SK-N-SH treated with all-trans-retinoic acid at 6 μM for 48 hours (cell line): ENCODE measurements at regions not wholly inside any gene's neighbourhood (a gene's known extent, or its start where the extent isn't known, plus 50 kb on each side); places are given as distances from the start of the nearest gene placed in this dataset.

Experiments
- ATAC-seq: fragments of 200-7000 bp; cut with Tn5 transposase; 3 replicates; pipeline ENCODE4 v1.9.1; 2020; ENCODE audit warnings: mild to moderate bottlenecking, moderate library complexity
- ARNTL ChIP-seq: fragments of 450-650 bp; formaldehyde crosslinking; IDR thresholded peaks from 2 replicates; pipeline ENCODE4 v1.5.0; 2020; ENCODE audit warnings: low read depth, mild to moderate bottlenecking, moderate library complexity, borderline replicate concordance
- BACH2 ChIP-seq: fragments of 250-450 bp; sonication (Bioruptor Pico); IDR thresholded peaks from 2 replicates; pipeline ENCODE4 v1.9.0; 2021; ENCODE audit warnings: mild to moderate bottlenecking, borderline replicate concordance
- ESRRG ChIP-seq: fragments of 250-450 bp; sonication (Bioruptor Pico); IDR thresholded peaks from 2 replicates; pipeline ENCODE4 v1.6.1; 2021; ENCODE audit warnings: mild to moderate bottlenecking
- PATZ1 ChIP-seq: fragments of 250-450 bp; sonication (Bioruptor Pico); IDR thresholded peaks from 2 replicates; pipeline ENCODE4 v1.8.0; 2020; ENCODE audit warnings: mild to moderate bottlenecking, moderate library complexity, borderline replicate concordance
- PPARA ChIP-seq: fragments of 250-450 bp; sonication (Bioruptor Pico); IDR thresholded peaks from 2 replicates; pipeline ENCODE4 v1.5.0; 2020; ENCODE audit warnings: mild to moderate bottlenecking, borderline replicate concordance
- RARB ChIP-seq: fragments of 250-450 bp; sonication (Bioruptor Pico); IDR thresholded peaks from 2 replicates; pipeline ENCODE4 v1.8.0; 2021; ENCODE audit warnings: mild to moderate bottlenecking, moderate library complexity
- TCF4 ChIP-seq: fragments of 250-450 bp; sonication (Bioruptor Pico); IDR thresholded peaks from 2 replicates; pipeline ENCODE4 v1.8.0; 2021; ENCODE audit warnings: mild to moderate bottlenecking, moderate library complexity, borderline replicate concordance
- TOX ChIP-seq: fragments of 250-450 bp; sonication (Bioruptor Pico); IDR thresholded peaks from 2 replicates; pipeline ENCODE4 v1.8.0; 2021; ENCODE audit warnings: mild to moderate bottlenecking, moderate library complexity, borderline replicate concordance
- ZC3H10 ChIP-seq: fragments of 250-450 bp; sonication (Bioruptor Pico); IDR thresholded peaks from 2 replicates; pipeline ENCODE4 v1.5.1; 2021; ENCODE audit warnings: mild to moderate bottlenecking, moderate library complexity
- ZFP3 ChIP-seq: fragments of 250-450 bp; sonication (Bioruptor Pico); IDR thresholded peaks from 2 replicates; pipeline ENCODE4 v1.5.0; 2020; ENCODE audit warnings: mild to moderate bottlenecking, moderate library complexity
- ZFP30 ChIP-seq: fragments of 450-650 bp; formaldehyde crosslinking; IDR thresholded peaks from 2 replicates; pipeline ENCODE4 v1.5.0; 2022; ENCODE audit warnings: mild to moderate bottlenecking, moderate library complexity
- ZNF565 ChIP-seq: fragments of 450-650 bp; formaldehyde crosslinking; conservative IDR thresholded peaks from 2 replicates; pipeline ENCODE4 v1.5.0; 2020; ENCODE audit warnings: low read depth, mild to moderate bottlenecking, moderate library complexity
- ZNF70 ChIP-seq: fragments of 450-650 bp; formaldehyde crosslinking; IDR thresholded peaks from 2 replicates; pipeline ENCODE4 v1.5.0; 2020; ENCODE audit warnings: mild to moderate bottlenecking, moderate library complexity
- ZNF8 ChIP-seq: fragments of 450-650 bp; formaldehyde crosslinking; IDR thresholded peaks from 2 replicates; pipeline ENCODE4 v1.5.0; 2020; ENCODE audit warnings: mild to moderate bottlenecking, moderate library complexity
- TF ChIP-seq, protein P1 (sequence below): fragments of 250-450 bp; sonication (Bioruptor Pico); IDR thresholded peaks from 2 replicates; pipeline ENCODE4 v1.5.0; 2020; ENCODE audit warnings: mild to moderate bottlenecking, moderate library complexity
- TF ChIP-seq, protein P2 (sequence below): fragments of 250-450 bp; sonication (Bioruptor Pico); IDR thresholded peaks from 2 replicates; pipeline ENCODE4 v1.8.0; 2021; ENCODE audit warnings: low read depth, mild to moderate bottlenecking, moderate library complexity, borderline replicate concordance

DNA sequence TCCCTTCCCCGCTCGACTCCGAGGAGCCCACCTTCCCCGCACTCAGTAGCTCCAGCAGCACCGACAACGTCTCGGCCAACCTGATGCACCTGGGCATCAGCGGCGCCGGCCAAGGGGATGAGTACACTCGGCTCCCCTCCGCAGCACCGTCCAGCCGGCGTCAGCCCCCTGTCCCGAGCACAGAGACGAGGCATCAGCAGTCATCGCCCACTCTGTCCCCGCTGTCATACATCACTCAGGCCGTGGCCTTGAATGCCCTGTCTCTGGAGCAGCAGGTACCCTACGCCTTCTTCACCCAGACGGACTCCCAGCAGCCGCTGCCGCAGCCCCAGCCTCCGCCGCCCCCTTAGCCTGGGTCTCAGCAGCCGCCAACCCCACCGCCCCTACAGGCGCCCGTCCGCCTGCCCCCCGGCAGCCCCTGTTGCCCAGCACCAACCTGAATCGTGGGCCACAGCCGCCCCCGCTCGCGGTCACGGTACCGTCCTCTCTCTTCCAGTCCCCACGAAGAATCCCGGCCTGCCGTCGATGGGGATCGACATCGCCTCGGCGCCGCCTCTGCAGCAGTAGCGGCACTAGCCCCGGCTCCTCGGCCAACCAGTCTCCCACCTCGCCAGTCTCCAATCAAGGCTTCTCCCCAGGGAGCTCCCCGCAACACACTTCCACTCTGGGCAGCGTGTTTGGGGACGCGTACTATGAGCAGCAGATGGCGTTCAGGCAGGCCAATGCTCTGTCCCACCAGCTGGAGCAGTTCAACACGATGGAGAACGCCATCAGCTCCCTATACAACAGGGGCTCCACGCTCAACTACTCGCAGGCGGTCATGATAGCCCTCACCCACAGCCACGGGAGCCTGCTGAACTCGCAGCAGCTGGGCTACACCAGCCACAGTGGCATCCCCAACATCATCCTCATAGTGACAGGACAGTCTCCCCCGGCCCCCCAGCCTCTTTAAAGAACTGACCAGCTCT lies 1195.9 kb upstream of the CHAC2 start (continued):
- TF ChIP-seq, protein P1, sequence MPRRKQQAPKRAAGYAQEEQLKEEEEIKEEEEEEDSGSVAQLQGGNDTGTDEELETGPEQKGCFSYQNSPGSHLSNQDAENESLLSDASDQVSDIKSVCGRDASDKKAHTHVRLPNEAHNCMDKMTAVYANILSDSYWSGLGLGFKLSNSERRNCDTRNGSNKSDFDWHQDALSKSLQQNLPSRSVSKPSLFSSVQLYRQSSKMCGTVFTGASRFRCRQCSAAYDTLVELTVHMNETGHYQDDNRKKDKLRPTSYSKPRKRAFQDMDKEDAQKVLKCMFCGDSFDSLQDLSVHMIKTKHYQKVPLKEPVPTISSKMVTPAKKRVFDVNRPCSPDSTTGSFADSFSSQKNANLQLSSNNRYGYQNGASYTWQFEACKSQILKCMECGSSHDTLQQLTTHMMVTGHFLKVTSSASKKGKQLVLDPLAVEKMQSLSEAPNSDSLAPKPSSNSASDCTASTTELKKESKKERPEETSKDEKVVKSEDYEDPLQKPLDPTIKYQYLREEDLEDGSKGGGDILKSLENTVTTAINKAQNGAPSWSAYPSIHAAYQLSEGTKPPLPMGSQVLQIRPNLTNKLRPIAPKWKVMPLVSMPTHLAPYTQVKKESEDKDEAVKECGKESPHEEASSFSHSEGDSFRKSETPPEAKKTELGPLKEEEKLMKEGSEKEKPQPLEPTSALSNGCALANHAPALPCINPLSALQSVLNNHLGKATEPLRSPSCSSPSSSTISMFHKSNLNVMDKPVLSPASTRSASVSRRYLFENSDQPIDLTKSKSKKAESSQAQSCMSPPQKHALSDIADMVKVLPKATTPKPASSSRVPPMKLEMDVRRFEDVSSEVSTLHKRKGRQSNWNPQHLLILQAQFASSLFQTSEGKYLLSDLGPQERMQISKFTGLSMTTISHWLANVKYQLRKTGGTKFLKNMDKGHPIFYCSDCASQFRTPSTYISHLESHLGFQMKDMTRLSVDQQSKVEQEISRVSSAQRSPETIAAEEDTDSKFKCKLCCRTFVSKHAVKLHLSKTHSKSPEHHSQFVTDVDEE (CRISPR knock-in tag), result no peak
- TF ChIP-seq PPARA (no peak), TOX (no peak)
- TF ChIP-seq, protein P2, sequence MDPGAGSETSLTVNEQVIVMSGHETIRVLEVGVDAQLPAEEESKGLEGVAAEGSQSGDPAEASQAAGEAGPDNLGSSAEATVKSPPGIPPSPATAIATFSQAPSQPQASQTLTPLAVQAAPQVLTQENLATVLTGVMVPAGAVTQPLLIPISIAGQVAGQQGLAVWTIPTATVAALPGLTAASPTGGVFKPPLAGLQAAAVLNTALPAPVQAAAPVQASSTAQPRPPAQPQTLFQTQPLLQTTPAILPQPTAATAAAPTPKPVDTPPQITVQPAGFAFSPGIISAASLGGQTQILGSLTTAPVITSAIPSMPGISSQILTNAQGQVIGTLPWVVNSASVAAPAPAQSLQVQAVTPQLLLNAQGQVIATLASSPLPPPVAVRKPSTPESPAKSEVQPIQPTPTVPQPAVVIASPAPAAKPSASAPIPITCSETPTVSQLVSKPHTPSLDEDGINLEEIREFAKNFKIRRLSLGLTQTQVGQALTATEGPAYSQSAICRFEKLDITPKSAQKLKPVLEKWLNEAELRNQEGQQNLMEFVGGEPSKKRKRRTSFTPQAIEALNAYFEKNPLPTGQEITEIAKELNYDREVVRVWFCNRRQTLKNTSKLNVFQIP (CRISPR knock-in tag), result no peak

DNA sequence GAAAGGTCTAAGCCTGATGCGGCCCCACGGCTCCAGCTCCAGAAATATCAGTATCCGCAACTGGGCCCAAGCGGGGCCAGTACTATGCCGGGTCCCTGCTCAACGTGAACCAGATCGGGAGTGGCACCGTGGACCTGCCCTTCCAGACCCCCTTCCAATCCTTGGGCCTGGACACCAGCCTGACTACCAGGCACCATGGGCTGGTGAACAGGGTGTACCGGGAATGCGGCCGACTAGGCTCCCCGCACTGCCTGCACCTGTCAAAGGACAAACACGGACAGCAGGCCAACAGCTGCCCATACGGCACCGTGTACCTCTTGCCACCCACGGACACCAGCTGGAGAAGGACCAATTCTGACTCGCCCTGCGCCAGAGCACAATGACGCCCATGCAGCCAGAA lies 1196.9 kb upstream of the CHAC2 start:
- ATAC-seq, result no peak
- no peak for TF ChIP-seq TOX
- TF ChIP-seq ZNF70, result no peak
- TF ChIP-seq ZFP3 (CRISPR knock-in tag), result no peak
- TF ChIP-seq ARNTL (CRISPR knock-in tag), result no peak
- TF ChIP-seq, protein P1 (CRISPR knock-in tag), result no peak
- no peak for TF ChIP-seq ZNF565
- TF ChIP-seq ZFP30, result no peak
- no peak for TF ChIP-seq PPARA
- no peak for TF ChIP-seq ESRRG (CRISPR knock-in tag)
- TF ChIP-seq BACH2 (CRISPR knock-in tag), result no peak
- TF ChIP-seq ZNF8, result no peak

GRCh38 chr2:52563151-52563550 lies 1204.5 kb upstream of the CHAC2 start:
- no peak for ATAC-seq
- TF ChIP-seq ZC3H10, result no peak
- no peak for TF ChIP-seq ZNF8
- no peak for TF ChIP-seq TCF4
- TF ChIP-seq BACH2 (CRISPR knock-in tag), result no peak
- TF ChIP-seq PATZ1 (CRISPR knock-in tag), result no peak
- TF ChIP-seq, protein P1 (CRISPR knock-in tag), result no peak
- no peak for TF ChIP-seq RARB
- no peak for TF ChIP-seq PPARA
- TF ChIP-seq, protein P2 (CRISPR knock-in tag), result no peak
- TF ChIP-seq, all 23 proteins: peak for 0
